ENCODE measurements at regions not wholly inside any gene's neighbourhood (a gene's known extent, or its start where the extent isn't known, plus 50 kb on each side); places are given as distances from the start of the nearest gene placed in this dataset.

- Mint-ChIP-seq H3K9me3 (peaks cover 6 to 23% (median 20%) of the 10 kb centered on the region in 3 donors), H3K27me3 (peaks cover 12 to 21% of the 10 kb centered on the region in 2 donors), H3K4me3 (no peak overlapping the region), H3K36me3 (no peaks in the 10 kb centered on the region), H3K4me1 (no peaks in the 10 kb centered on the region), H3K27ac (no peak overlapping the region)
- Histone ChIP-seq H3K36me3 (ENCODE audit: control insufficient read depth in 2 of 2, extremely low read depth in 1 of 2, insufficient read depth in 1 of 2, low read length in 1 of 2) (no peaks in the 10 kb centered on the region), H3K4me3 (ENCODE audit: control insufficient read depth in 1 of 2, extremely low read depth in 1 of 2, low read length in 1 of 2) (no peak overlapping the region), H3K9me3 (no peaks in the 10 kb centered on the region), H3K27me3 (replicated peaks in 1 of 2; ENCODE audit: control insufficient read depth in 2 of 2, extremely low read depth in 1 of 2, insufficient read depth in 2 of 2, low read length in 1 of 2) (peaks cover 0 to 2% of the 10 kb centered on the region in 2 experiments), H3K4me1 (ENCODE audit: control insufficient read depth in 1 of 2, extremely low read depth in 1 of 2, insufficient read depth in 2 of 2, low read length in 2 of 2) (no peaks in the 10 kb centered on the region), H3K27ac (ENCODE audit: low read length) (no peak overlapping the region)
- ChIA-PET POLR2A (no interaction called here), CTCF (no interaction called here)
- ATAC-seq (replicated peaks in 1 of 4) (no peak), DNase-seq (no peak)
These were observed 236.1 kb upstream of the LDB2 start for GRCh38 chr4:17134565-17134964.

GRCh38 chr4:17134100-17134499 is 235.7 kb upstream of the LDB2 start:
- POLR2A ChIA-PET = no interaction called here
- Mint-ChIP-seq H3K27me3 (peaks cover 12 to 21% of the 10 kb centered on the region in 2 donors), H3K9me3 (peaks cover 6 to 20% (median 16%) of the 10 kb centered on the region in 3 donors), H3K36me3 (no peaks in the 10 kb centered on the region), H3K4me1 (no peaks in the 10 kb centered on the region), H3K4me3 (no peak overlapping the region), H3K27ac (no peak overlapping the region)
- no peak overlapping the region for H3K4me3 ChIP-seq (ENCODE audit: control insufficient read depth in 1 of 2, extremely low read depth in 1 of 2, low read length in 1 of 2)
- H3K27me3 ChIP-seq (replicated peaks in 1 of 2; ENCODE audit: control insufficient read depth in 2 of 2, extremely low read depth in 1 of 2, insufficient read depth in 2 of 2, low read length in 1 of 2) = peaks cover 0 to 2% of the 10 kb centered on the region in 2 experiments
- CTCF ChIA-PET = no interaction called here
- no CpG with 5 or more reads among the region's 3 CpGs for WGBS (ENCODE audit: insufficient coverage)
- H3K36me3 ChIP-seq (ENCODE audit: control insufficient read depth in 2 of 2, extremely low read depth in 1 of 2, insufficient read depth in 1 of 2, low read length in 1 of 2) = no peaks in the 10 kb centered on the region
- no peak overlapping the region for H3K27ac ChIP-seq (ENCODE audit: low read length)
- no peak for ATAC-seq (replicated peaks in 1 of 4)
- no peak for DNase-seq
- no peaks in the 10 kb centered on the region for H3K4me1 ChIP-seq (ENCODE audit: control insufficient read depth in 1 of 2, extremely low read depth in 1 of 2, insufficient read depth in 2 of 2, low read length in 2 of 2)
- no peaks in the 10 kb centered on the region for H3K9me3 ChIP-seq

- Mint-ChIP-seq H3K4me3 (no peak overlapping the region), H3K27ac (no peak overlapping the region), H3K36me3 (no peaks in the 10 kb centered on the region), H3K4me1 (no peaks in the 10 kb centered on the region), H3K9me3 (peaks cover 4 to 15% (median 5%) of the 10 kb centered on the region in 3 donors), H3K27me3 (peaks cover 12 to 21% of the 10 kb centered on the region in 2 donors)
- Histone ChIP-seq H3K4me3 (ENCODE audit: control insufficient read depth in 1 of 2, extremely low read depth in 1 of 2, low read length in 1 of 2) (no peak overlapping the region), H3K27ac (ENCODE audit: low read length) (no peak overlapping the region), H3K36me3 (ENCODE audit: control insufficient read depth in 2 of 2, extremely low read depth in 1 of 2, insufficient read depth in 1 of 2, low read length in 1 of 2) (no peaks in the 10 kb centered on the region), H3K27me3 (replicated peaks in 1 of 2; ENCODE audit: control insufficient read depth in 2 of 2, extremely low read depth in 1 of 2, insufficient read depth in 2 of 2, low read length in 1 of 2) (peaks cover 0 to 2% of the 10 kb centered on the region in 2 experiments), H3K4me1 (ENCODE audit: control insufficient read depth in 1 of 2, extremely low read depth in 1 of 2, insufficient read depth in 2 of 2, low read length in 2 of 2) (no peaks in the 10 kb centered on the region), H3K9me3 (no peaks in the 10 kb centered on the region)
- no peak for DNase-seq
- CTCF ChIA-PET = no interaction called here
- ATAC-seq (replicated peaks in 1 of 4) = no peak
- POLR2A ChIA-PET = no interaction called here
- WGBS (ENCODE audit: insufficient coverage) = no CpG with 5 or more reads among the region's 2 CpGs
These were observed 233.8 kb upstream of the LDB2 start for GRCh38 chr4:17132226-17132625.

- Histone ChIP-seq H3K9me3 (no peaks in the 10 kb centered on the region), H3K36me3 (ENCODE audit: control insufficient read depth in 2 of 2, extremely low read depth in 1 of 2, insufficient read depth in 1 of 2, low read length in 1 of 2) (no peaks in the 10 kb centered on the region), H3K27ac (ENCODE audit: low read length) (no peak overlapping the region), H3K4me3 (ENCODE audit: control insufficient read depth in 1 of 2, extremely low read depth in 1 of 2, low read length in 1 of 2) (no peak overlapping the region), H3K4me1 (ENCODE audit: control insufficient read depth in 1 of 2, extremely low read depth in 1 of 2, insufficient read depth in 2 of 2, low read length in 2 of 2) (no peaks in the 10 kb centered on the region), H3K27me3 (replicated peaks in 1 of 2; ENCODE audit: control insufficient read depth in 2 of 2, extremely low read depth in 1 of 2, insufficient read depth in 2 of 2, low read length in 1 of 2) (no peaks in the 10 kb centered on the region)
- Mint-ChIP-seq H3K9me3 (peaks cover 0 to 11% (median 0%) of the 10 kb centered on the region in 3 donors), H3K4me1 (no peaks in the 10 kb centered on the region), H3K27ac (no peak overlapping the region), H3K36me3 (no peaks in the 10 kb centered on the region), H3K27me3 (peaks cover under 1 to 8% of the 10 kb centered on the region in 2 donors), H3K4me3 (no peak overlapping the region)
- DNase-seq = no peak
- no CpG with 5 or more reads among the region's 2 CpGs for WGBS (ENCODE audit: insufficient coverage)
- ATAC-seq (replicated peaks in 1 of 4) = no peak
- CTCF ChIA-PET = no interaction called here
- POLR2A ChIA-PET = no interaction called here
These were observed 229.8 kb upstream of the LDB2 start for GRCh38 chr4:17128268-17128667.

- no peak overlapping the region for H3K4me3 ChIP-seq (ENCODE audit: control insufficient read depth in 1 of 2, extremely low read depth in 1 of 2, low read length in 1 of 2)
- ATAC-seq (replicated peaks in 1 of 4) (no peak), DNase-seq (no peak)
- Mint-ChIP-seq H3K27me3 (peaks cover 0 to 3% of the 10 kb centered on the region in 2 donors), H3K36me3 (no peaks in the 10 kb centered on the region), H3K4me1 (no peaks in the 10 kb centered on the region), H3K27ac (no peak overlapping the region), H3K9me3 (peaks cover 0 to 5% (median 0%) of the 10 kb centered on the region in 3 donors), H3K4me3 (no peak overlapping the region)
- H3K9me3 ChIP-seq = no peaks in the 10 kb centered on the region
- H3K27me3 ChIP-seq (replicated peaks in 1 of 2; ENCODE audit: control insufficient read depth in 2 of 2, extremely low read depth in 1 of 2, insufficient read depth in 2 of 2, low read length in 1 of 2) = no peaks in the 10 kb centered on the region
- H3K4me1 ChIP-seq (ENCODE audit: control insufficient read depth in 1 of 2, extremely low read depth in 1 of 2, insufficient read depth in 2 of 2, low read length in 2 of 2) = no peaks in the 10 kb centered on the region
- H3K27ac ChIP-seq (ENCODE audit: low read length) = no peak overlapping the region
- POLR2A ChIA-PET = no interaction called here
- H3K36me3 ChIP-seq (ENCODE audit: control insufficient read depth in 2 of 2, extremely low read depth in 1 of 2, insufficient read depth in 1 of 2, low read length in 1 of 2) = no peaks in the 10 kb centered on the region
- CTCF ChIA-PET = no interaction called here
- 88% methylated on average over 1 of the region's 1 CpG for WGBS (ENCODE audit: insufficient coverage)
These were observed 228.0 kb upstream of the LDB2 start for GRCh38 chr4:17126321-17126966.

GRCh38 chr4:17124767-17125166 is 226.3 kb upstream of the LDB2 start:
- POLR2A ChIA-PET = no interaction called here
- H3K4me3 ChIP-seq (ENCODE audit: control insufficient read depth in 1 of 2, extremely low read depth in 1 of 2, low read length in 1 of 2) = no peak overlapping the region
- H3K9me3 ChIP-seq = no peaks in the 10 kb centered on the region
- no peak overlapping the region for H3K4me3 Mint-ChIP-seq
- no peaks in the 10 kb centered on the region for H3K4me1 ChIP-seq (ENCODE audit: control insufficient read depth in 1 of 2, extremely low read depth in 1 of 2, insufficient read depth in 2 of 2, low read length in 2 of 2)
- H3K27ac Mint-ChIP-seq = no peak overlapping the region
- DNase-seq (no peak), ATAC-seq (replicated peaks in 1 of 4) (no peak)
- CTCF ChIA-PET = no interaction called here
- H3K27ac ChIP-seq (ENCODE audit: low read length) = no peak overlapping the region
- H3K27me3 Mint-ChIP-seq = no peaks in the 10 kb centered on the region
- no peaks in the 10 kb centered on the region for H3K9me3 Mint-ChIP-seq
- no peaks in the 10 kb centered on the region for H3K36me3 ChIP-seq (ENCODE audit: control insufficient read depth in 2 of 2, extremely low read depth in 1 of 2, insufficient read depth in 1 of 2, low read length in 1 of 2)
- H3K36me3 Mint-ChIP-seq = no peaks in the 10 kb centered on the region
- H3K27me3 ChIP-seq (replicated peaks in 1 of 2; ENCODE audit: control insufficient read depth in 2 of 2, extremely low read depth in 1 of 2, insufficient read depth in 2 of 2, low read length in 1 of 2) = no peaks in the 10 kb centered on the region
- no peaks in the 10 kb centered on the region for H3K4me1 Mint-ChIP-seq
- WGBS (ENCODE audit: insufficient coverage) = no CpG with 5 or more reads among the region's 4 CpGs

- no peak for DNase-seq
- CTCF ChIA-PET = no interaction called here
- Histone ChIP-seq H3K4me1 (ENCODE audit: control insufficient read depth in 1 of 2, extremely low read depth in 1 of 2, insufficient read depth in 2 of 2, low read length in 2 of 2) (no peaks in the 10 kb centered on the region), H3K36me3 (ENCODE audit: control insufficient read depth in 2 of 2, extremely low read depth in 1 of 2, insufficient read depth in 1 of 2, low read length in 1 of 2) (no peaks in the 10 kb centered on the region), H3K27ac (ENCODE audit: low read length) (no peak overlapping the region), H3K27me3 (replicated peaks in 1 of 2; ENCODE audit: control insufficient read depth in 2 of 2, extremely low read depth in 1 of 2, insufficient read depth in 2 of 2, low read length in 1 of 2) (no peaks in the 10 kb centered on the region), H3K4me3 (ENCODE audit: control insufficient read depth in 1 of 2, extremely low read depth in 1 of 2, low read length in 1 of 2) (no peak overlapping the region), H3K9me3 (no peaks in the 10 kb centered on the region)
- H3K4me3 Mint-ChIP-seq = no peak overlapping the region
- H3K9me3 Mint-ChIP-seq = no peaks in the 10 kb centered on the region
- H3K27me3 Mint-ChIP-seq = peaks cover 2 to 4% of the 10 kb centered on the region in 2 donors
- POLR2A ChIA-PET = no interaction called here
- H3K4me1 Mint-ChIP-seq = no peaks in the 10 kb centered on the region
- H3K27ac Mint-ChIP-seq = no peak overlapping the region
- WGBS (ENCODE audit: insufficient coverage) = no CpG with 5 or more reads among the region's 1 CpG
- ATAC-seq (replicated peaks in 1 of 4) = no peak
- no peaks in the 10 kb centered on the region for H3K36me3 Mint-ChIP-seq
These were observed 222.3 kb upstream of the LDB2 start for GRCh38 chr4:17120761-17121160.
